Activated B cell treated with CpG ODN at 0.5 μM for 24 hours (primary cell): ENCODE measurements at regions not wholly inside any gene's neighbourhood (a gene's known extent, or its start where the extent isn't known, plus 50 kb on each side); places are given as distances from the start of the nearest gene placed in this dataset.
"Not testable (repeated sequence)": the region's sequence is repeated elsewhere in the genome, so short reads cannot be mapped to it uniquely, and the experiment has no call there.

Experiments used
- ATAC-seq: fragments of 200-7000 bp; cut with Tn5 transposase; one replicate; pipeline ENCODE4 v1.10.0; 2021; ENCODE audit warnings: low read depth, mild to moderate bottlenecking, moderate library complexity
- CTCF ChIA-PET: fragments of 350-600 bp; sonication (Branson Sonifier 250); formaldehyde crosslinking; loops from one replicate; lab custom pipeline; 2021; ENCODE audit warnings: antibody characterized with exemption; lab: Charles Lee
- POLR2A ChIA-PET: fragments of 350-600 bp; sonication (Branson Sonifier 250); formaldehyde crosslinking; loops from one replicate; lab custom pipeline; 2021; ENCODE audit warnings: antibody characterized with exemption; lab: Charles Lee
- DNase-seq: peaks from one replicate; pipeline ENCODE4 v3.0.0; 2022
- H3K27ac Mint-ChIP-seq: one replicate; pipeline ENCODE4 v1.8.0; 2020; ENCODE audit warnings: mixed read lengths
- H3K27me3 Mint-ChIP-seq: one replicate; pipeline ENCODE4 v1.8.0; 2021; ENCODE audit warnings: mixed read lengths
- H3K36me3 Mint-ChIP-seq: one replicate; pipeline ENCODE4 v1.8.0; 2021; ENCODE audit warnings: low read depth, mixed read lengths
- H3K4me1 Mint-ChIP-seq: one replicate; pipeline ENCODE4 v1.8.0; 2021; ENCODE audit warnings: mixed read lengths
- H3K4me3 Mint-ChIP-seq: one replicate; pipeline ENCODE4 v1.8.0; 2020; ENCODE audit warnings: mild to moderate bottlenecking, mixed read lengths
- H3K9me3 Mint-ChIP-seq: one replicate; pipeline ENCODE4 v1.8.0; 2020; ENCODE audit warnings: mixed read lengths
- CTCF ChIP-seq: fragments of 200-600 bp; IDR thresholded peaks from one replicate; pipeline ENCODE4 v1.8.0; 2022; ENCODE audit warnings: antibody characterized with exemption, mild to moderate bottlenecking
- intact Hi-C: fragments of 100-400 bp; cut with micrococcal nuclease; formaldehyde crosslinking; loops from one replicate; pipeline ENCODE4 v1.15.1; 2024

GRCh38 chr4:110414561-110414920 is 61.4 kb upstream of the ENPEP start:
- ChIA-PET CTCF (no interaction called here), POLR2A (no interaction called here)
- H3K36me3 Mint-ChIP-seq, result no peaks in the 10 kb centered on the region
- H3K4me3 Mint-ChIP-seq, result no peak overlapping the region
- no peak for TF ChIP-seq CTCF
- no peak for ATAC-seq
- H3K9me3 Mint-ChIP-seq, result peaks cover 7% of the 10 kb centered on the region
- DNase-seq, result no peak
- no peaks in the 10 kb centered on the region for H3K27me3 Mint-ChIP-seq
- H3K4me1 Mint-ChIP-seq, result no peaks in the 10 kb centered on the region
- H3K27ac Mint-ChIP-seq, result no peak overlapping the region
- intact Hi-C loops, result no loop called here

- not testable (repeated sequence) for H3K4me1 Mint-ChIP-seq
These were observed 62.0 kb upstream of the ENPEP start for GRCh38 chr4:110413807-110414560.

GRCh38 chr4:110412354-110413065 is 63.4 kb upstream of the ENPEP start:
- ATAC-seq, result no peak
- CTCF ChIA-PET, result no interaction called here
- TF ChIP-seq CTCF, result no peak
- Mint-ChIP-seq H3K27ac (no peak overlapping the region), H3K4me1 (no peaks in the 10 kb centered on the region), H3K36me3 (no peaks in the 10 kb centered on the region), H3K4me3 (no peak overlapping the region), H3K27me3 (no peaks in the 10 kb centered on the region), H3K9me3 (no peaks in the 10 kb centered on the region)
- POLR2A ChIA-PET, result no interaction called here
- DNase-seq, result no peak
- intact Hi-C loops, result no loop called here

More at GRCh38 chr4:110413807-110414560, 62.0 kb upstream of the ENPEP start:
- intact Hi-C loops, ATAC-seq, H3K27ac Mint-ChIP-seq, H3K27me3 Mint-ChIP-seq, CTCF ChIA-PET, POLR2A ChIA-PET, H3K36me3 Mint-ChIP-seq, H3K4me3 Mint-ChIP-seq, DNase-seq, H3K9me3 Mint-ChIP-seq: not testable (repeated sequence)

GRCh38 chr4:110411574-110412011 is 64.4 kb upstream of the ENPEP start:
- H3K36me3 Mint-ChIP-seq, result no peaks in the 10 kb centered on the region
- H3K4me3 Mint-ChIP-seq, result peak overlapping the region; percentile 35
- H3K9me3 Mint-ChIP-seq, result no peaks in the 10 kb centered on the region
- H3K27me3 Mint-ChIP-seq, result no peaks in the 10 kb centered on the region
- no peaks in the 10 kb centered on the region for H3K4me1 Mint-ChIP-seq
- H3K27ac Mint-ChIP-seq, result no peak overlapping the region
- TF ChIP-seq CTCF, result no peak
- ChIA-PET CTCF (no interaction called here), POLR2A (no interaction called here)
- DNase-seq (no peak), ATAC-seq (no peak)
- intact Hi-C loops, result no loop called here

- H3K27me3 Mint-ChIP-seq, H3K4me1 Mint-ChIP-seq, ATAC-seq, CTCF ChIA-PET, H3K36me3 Mint-ChIP-seq, H3K27ac Mint-ChIP-seq, intact Hi-C loops, H3K9me3 Mint-ChIP-seq, DNase-seq, POLR2A ChIA-PET: not testable (repeated sequence)
- H3K4me3 Mint-ChIP-seq, result peak overlapping the region; percentile 35
These were observed 64.9 kb upstream of the ENPEP start for GRCh38 chr4:110410853-110411573.

GRCh38 chr4:110400086-110400485 is 75.9 kb upstream of the ENPEP start:
- no peak for ATAC-seq
- H3K36me3 Mint-ChIP-seq, result no peaks in the 10 kb centered on the region
- TF ChIP-seq CTCF, result no peak
- no peak for DNase-seq
- H3K4me3 Mint-ChIP-seq, result no peak overlapping the region
- no peaks in the 10 kb centered on the region for H3K9me3 Mint-ChIP-seq
- intact Hi-C loops, result no loop called here
- ChIA-PET CTCF (no interaction called here), POLR2A (no interaction called here)
- no peaks in the 10 kb centered on the region for H3K4me1 Mint-ChIP-seq
- H3K27ac Mint-ChIP-seq, result no peak overlapping the region
- no peaks in the 10 kb centered on the region for H3K27me3 Mint-ChIP-seq

GRCh38 chr4:110399046-110399445 is 76.9 kb upstream of the ENPEP start:
- CTCF ChIA-PET, result interaction anchor here (0.6 kb wide), 1 partner anchor 88 kb away, joined by 3 read pairs; no protein-coding TSS in a partner anchor
- H3K27ac Mint-ChIP-seq, POLR2A ChIA-PET, H3K4me3 Mint-ChIP-seq, H3K4me1 Mint-ChIP-seq, ATAC-seq, H3K27me3 Mint-ChIP-seq, H3K36me3 Mint-ChIP-seq, intact Hi-C loops, DNase-seq, H3K9me3 Mint-ChIP-seq: not testable (repeated sequence)
